Skeletal muscle tissue (tissue), 3 donors: ENCODE measurements at regions not wholly inside any gene's neighbourhood (a gene's known extent, or its start where the extent isn't known, plus 50 kb on each side); places are given as distances from the start of the nearest gene placed in this dataset.
"Not testable (repeated sequence)": the region's sequence is repeated elsewhere in the genome, so short reads cannot be mapped to it uniquely, and the experiment has no call there.

Experiments
- H3K27ac ChIP-seq: one replicate; pipeline ENCODE4 v1.7.0; 2013; ENCODE audit warnings: mild to moderate bottlenecking, low read depth, low read length, inconsistent platforms
- H3K27me3 ChIP-seq, 3 donors: one replicate each; pipeline ENCODE4 v1.7.0; 2013; ENCODE audit warnings: low read length in 3 of 3; ENCODE audit not compliant: control insufficient read depth in 3 of 3, insufficient read depth in 3 of 3
- H3K36me3 ChIP-seq, 3 donors: one replicate each; pipeline ENCODE4 v1.7.0; 2013; ENCODE audit warnings: low read length in 3 of 3; ENCODE audit not compliant: control insufficient read depth in 3 of 3, insufficient read depth in 3 of 3
- H3K4me1 ChIP-seq, 3 donors: one replicate each; pipeline ENCODE4 v1.7.0; 2013; ENCODE audit warnings: low read length in 3 of 3, mild to moderate bottlenecking in 3 of 3; ENCODE audit not compliant: control insufficient read depth in 3 of 3, insufficient read depth in 3 of 3
- H3K4me3 ChIP-seq, 3 donors: one replicate each; pipeline ENCODE4 v1.7.0; 2013; ENCODE audit warnings: low read length in 3 of 3
- H3K9ac ChIP-seq, 3 donors: one replicate each; pipeline ENCODE4 v1.7.0; 2013; ENCODE audit warnings: low read length in 3 of 3, mild to moderate bottlenecking in 3 of 3, moderate library complexity in 2 of 3, low read depth in 1 of 3
- H3K9me3 ChIP-seq, 3 donors: one replicate each; pipeline ENCODE4 v1.7.0; 2013; ENCODE audit warnings: low read length in 3 of 3; ENCODE audit not compliant: control insufficient read depth in 3 of 3
- donor health status: Osteomylitis.

DNA sequence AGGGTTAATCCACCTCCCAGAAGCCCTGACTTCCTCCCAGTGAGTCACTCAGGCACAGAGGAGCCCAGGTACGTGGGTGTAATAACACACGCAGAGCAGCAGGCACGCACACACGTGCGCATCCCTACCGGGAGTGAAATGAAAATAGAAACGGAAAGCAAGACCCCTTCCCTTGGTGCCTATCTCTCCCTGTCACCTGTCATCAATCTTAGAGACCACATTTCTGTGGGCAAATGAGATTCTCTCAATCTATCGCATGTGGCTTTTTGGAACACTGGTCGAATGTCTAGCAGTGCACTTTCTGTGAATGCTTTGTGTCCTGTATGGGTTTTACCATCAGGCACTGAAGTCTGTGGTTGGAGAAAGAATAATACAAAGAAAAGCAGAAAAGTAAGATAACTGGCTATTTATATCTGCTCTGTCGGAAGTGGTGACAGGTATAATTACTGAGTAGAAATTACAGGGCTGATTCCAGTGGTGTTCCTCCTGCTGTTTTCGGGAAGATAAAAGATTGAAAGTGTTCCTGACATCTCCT lies 137.7 kb upstream of the GRIA1 start:
- no peaks in the 10 kb centered on the region for H3K4me1 ChIP-seq
- H3K36me3 ChIP-seq = no peaks in the 10 kb centered on the region
- H3K9me3 ChIP-seq = no peaks in the 10 kb centered on the region
- H3K9ac ChIP-seq = no peak overlapping the region
- peaks cover 0 to 2% (median 0%) of the 10 kb centered on the region in 3 donors for H3K27me3 ChIP-seq
- H3K27ac ChIP-seq = no peak overlapping the region
- no peak overlapping the region for H3K4me3 ChIP-seq

DNA sequence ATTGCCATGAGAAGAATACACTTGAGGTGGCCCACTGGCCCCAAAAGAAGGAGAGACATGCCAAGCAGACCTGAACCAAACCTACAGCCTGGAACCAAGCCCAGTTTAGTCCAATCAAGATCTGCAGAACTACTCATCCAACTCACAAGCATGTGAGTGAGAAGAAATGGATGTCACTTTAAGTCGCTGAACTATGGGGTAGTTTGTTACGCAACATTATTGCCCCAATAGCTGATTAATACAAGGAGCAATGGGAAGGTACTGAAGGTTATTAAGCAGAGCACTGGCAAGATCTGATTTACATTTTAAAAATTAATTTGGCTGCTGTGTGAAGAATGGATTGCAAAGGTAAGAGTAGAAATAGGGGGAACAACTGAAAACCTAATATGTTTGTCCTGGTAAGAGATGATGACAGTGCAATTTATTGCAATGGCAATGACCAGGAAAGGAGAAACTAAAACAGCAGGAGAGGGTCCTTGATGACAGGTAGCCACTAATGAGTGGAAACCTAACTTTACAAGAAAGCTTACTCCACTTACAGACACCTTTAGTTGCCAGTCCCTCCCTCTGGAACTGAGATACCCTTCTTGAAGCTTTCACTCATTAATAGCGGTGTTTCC lies 132.9 kb upstream of the GRIA1 start:
- Histone ChIP-seq H3K27ac (no peak overlapping the region), H3K9me3 (no peaks in the 10 kb centered on the region), H3K27me3 (no peaks in the 10 kb centered on the region), H3K4me3 (no peak overlapping the region), H3K4me1 (no peaks in the 10 kb centered on the region), H3K9ac (no peak overlapping the region), H3K36me3 (no peaks in the 10 kb centered on the region)

DNA sequence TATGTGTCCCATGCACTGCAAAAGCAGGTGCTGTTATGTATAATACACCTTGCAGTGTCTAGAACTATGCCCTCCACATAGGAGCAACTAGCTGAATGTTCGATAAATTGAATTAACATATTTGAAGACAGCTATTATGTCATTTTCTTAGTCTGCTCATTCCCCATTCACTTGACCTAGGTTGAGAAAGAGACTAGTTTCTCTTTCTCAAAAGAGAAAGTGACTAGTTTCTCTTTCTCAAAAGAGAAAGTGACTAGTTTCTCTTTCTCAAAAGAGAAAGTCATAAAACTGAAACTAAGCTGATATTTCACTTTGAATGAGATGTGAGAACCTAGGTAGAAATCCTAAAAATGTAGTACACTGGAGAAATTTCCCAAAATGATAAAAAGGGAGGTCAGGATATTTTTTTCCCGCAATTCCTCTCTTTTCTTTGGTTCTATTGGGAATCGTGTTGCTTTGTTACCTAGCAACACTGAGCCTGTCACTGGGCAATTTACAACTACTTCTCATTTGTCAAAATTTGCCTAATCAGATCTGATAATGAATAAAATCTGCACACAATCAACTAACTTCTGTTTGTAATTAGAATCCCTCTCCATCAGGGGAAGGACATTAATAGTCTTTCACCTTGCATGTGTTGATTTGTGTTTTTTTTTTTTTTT lies 132.0 kb upstream of the GRIA1 start:
- Histone ChIP-seq H3K9ac (no peak overlapping the region), H3K4me3 (no peak overlapping the region), H3K27me3 (no peaks in the 10 kb centered on the region), H3K36me3 (no peaks in the 10 kb centered on the region), H3K9me3 (no peaks in the 10 kb centered on the region), H3K27ac (no peak overlapping the region), H3K4me1 (no peaks in the 10 kb centered on the region)

- no peak overlapping the region for H3K27ac ChIP-seq
- H3K4me1 ChIP-seq = no peaks in the 10 kb centered on the region
- no peak overlapping the region for H3K4me3 ChIP-seq
- no peak overlapping the region for H3K9ac ChIP-seq
- H3K36me3 ChIP-seq = no peaks in the 10 kb centered on the region
- no peaks in the 10 kb centered on the region for H3K9me3 ChIP-seq
- no peaks in the 10 kb centered on the region for H3K27me3 ChIP-seq
Measured at GRCh38 chr5:153360860-153361259, 129.6 kb upstream of the GRIA1 start.

- Histone ChIP-seq H3K36me3 (no peaks in the 10 kb centered on the region), H3K4me3 (no peak overlapping the region), H3K9me3 (no peaks in the 10 kb centered on the region), H3K27ac (no peak overlapping the region), H3K27me3 (no peaks in the 10 kb centered on the region), H3K9ac (no peak overlapping the region), H3K4me1 (no peaks in the 10 kb centered on the region)
Measured at GRCh38 chr5:153361735-153362409, 128.6 kb upstream of the GRIA1 start.

GRCh38 chr5:153365547-153365946 lies 124.9 kb upstream of the GRIA1 start:
- Histone ChIP-seq H3K4me3 (no peak overlapping the region), H3K27ac (no peak overlapping the region), H3K9me3 (no peaks in the 10 kb centered on the region), H3K4me1 (no peaks in the 10 kb centered on the region), H3K27me3 (no peaks in the 10 kb centered on the region), H3K9ac (no peak overlapping the region), H3K36me3 (no peaks in the 10 kb centered on the region)

- Histone ChIP-seq H3K4me3 (no peak overlapping the region), H3K9ac (no peak overlapping the region), H3K27me3 (no peaks in the 10 kb centered on the region), H3K36me3 (no peaks in the 10 kb centered on the region), H3K27ac (no peak overlapping the region), H3K9me3 (no peaks in the 10 kb centered on the region), H3K4me1 (no peaks in the 10 kb centered on the region)
Measured at GRCh38 chr5:153367466-153367865, 123.0 kb upstream of the GRIA1 start.

GRCh38 chr5:153372425-153373129 lies 117.9 kb upstream of the GRIA1 start:
- no peak overlapping the region for H3K9ac ChIP-seq
- no peaks in the 10 kb centered on the region for H3K36me3 ChIP-seq
- no peaks in the 10 kb centered on the region for H3K27me3 ChIP-seq
- no peaks in the 10 kb centered on the region for H3K9me3 ChIP-seq
- no peak overlapping the region for H3K27ac ChIP-seq
- H3K4me3 ChIP-seq = no peak overlapping the region
- no peaks in the 10 kb centered on the region for H3K4me1 ChIP-seq

GRCh38 chr5:153373130-153373498 lies 117.4 kb upstream of the GRIA1 start:
- Histone ChIP-seq H3K4me1 (no peaks in the 10 kb centered on the region), H3K27ac (no peak overlapping the region), H3K9me3 (no peaks in the 10 kb centered on the region), H3K27me3 (no peaks in the 10 kb centered on the region), H3K9ac (no peak overlapping the region), H3K4me3 (no peak overlapping the region), H3K36me3 (no peaks in the 10 kb centered on the region)

DNA sequence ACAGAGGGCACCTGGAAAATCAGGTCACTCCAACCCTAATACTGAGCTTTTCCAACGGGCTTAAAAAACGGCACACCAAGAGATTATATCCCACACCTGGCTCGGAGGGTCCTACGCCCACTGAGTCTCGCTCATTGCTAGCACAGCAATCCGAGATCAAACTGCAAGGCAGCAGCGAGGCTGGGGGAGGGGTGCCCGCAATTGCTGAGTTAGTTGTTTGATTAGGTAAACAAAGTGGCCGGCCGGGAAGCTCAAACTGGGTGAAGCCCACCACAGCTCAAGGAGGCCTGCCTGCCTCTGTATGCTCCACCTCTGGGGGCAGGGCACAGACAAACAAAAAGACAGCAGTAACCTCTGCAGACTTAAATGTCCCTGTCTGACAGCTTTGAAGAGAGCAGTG lies 108.8 kb upstream of the GRIA1 start:
- not testable (repeated sequence) for H3K27me3 ChIP-seq, H3K9ac ChIP-seq, H3K4me3 ChIP-seq, H3K9me3 ChIP-seq, H3K4me1 ChIP-seq, H3K27ac ChIP-seq, H3K36me3 ChIP-seq
